Mesendoderm (in vitro differentiated cells): ENCODE measurements at regions not wholly inside any gene's neighbourhood (a gene's known extent, or its start where the extent isn't known, plus 50 kb on each side); places are given as distances from the start of the nearest gene placed in this dataset.

Experiments
- DNase-seq: peaks from one replicate; pipeline ENCODE4 v3.0.0; 2013
- H2AK5ac ChIP-seq: 2 replicates; pipeline ENCODE4 v1.6.1; 2013; ENCODE audit warnings: low read length, inconsistent platforms
- H2BK120ac ChIP-seq: 2 replicates; pipeline ENCODE4 v1.6.1; 2013; ENCODE audit warnings: low read depth, mild to moderate bottlenecking, low read length, moderate library complexity, mixed read lengths
- H2BK15ac ChIP-seq: replicated peaks from 2 replicates; pipeline ENCODE4 v1.6.1; 2013; ENCODE audit warnings: low read depth, mild to moderate bottlenecking, moderate library complexity
- H2BK5ac ChIP-seq: 2 replicates; pipeline ENCODE4 v1.6.1; 2013; ENCODE audit warnings: low read length, inconsistent platforms
- H3K18ac ChIP-seq: 2 replicates; pipeline ENCODE4 v1.6.1; 2013; ENCODE audit warnings: mild to moderate bottlenecking, low read length, mixed read lengths
- H3K23ac ChIP-seq: one replicate; pipeline ENCODE4 v1.6.1; 2013; ENCODE audit warnings: low read length
- H3K27ac ChIP-seq: 2 replicates; pipeline ENCODE4 v1.5.1; 2013; ENCODE audit warnings: low read depth, mild to moderate bottlenecking, inconsistent platforms, low read length, moderate library complexity
- H3K27me3 ChIP-seq: 2 replicates; pipeline ENCODE4 v1.6.1; 2013; ENCODE audit warnings: low read length, control low read depth, mild to moderate bottlenecking, inconsistent platforms; ENCODE audit not compliant: insufficient read depth, poor library complexity
- H3K36me3 ChIP-seq: 2 replicates; pipeline ENCODE4 v1.6.1; 2013; ENCODE audit warnings: low read length, inconsistent platforms; ENCODE audit not compliant: control insufficient read depth, insufficient read depth
- H3K4ac ChIP-seq: one replicate; pipeline ENCODE4 v1.6.1; 2013; ENCODE audit warnings: low read depth, mild to moderate bottlenecking, low read length, moderate library complexity
- H3K4me1 ChIP-seq: 2 replicates; pipeline ENCODE4 v1.6.1; 2013; ENCODE audit warnings: low read depth, low read length, inconsistent platforms; ENCODE audit not compliant: control insufficient read depth
- H3K4me2 ChIP-seq: 2 replicates; pipeline ENCODE4 v1.6.1; 2013; ENCODE audit warnings: low read length
- H3K4me3 ChIP-seq: 2 replicates; pipeline ENCODE4 v1.5.1; 2013; ENCODE audit warnings: mild to moderate bottlenecking, low read length
- H3K56ac ChIP-seq: one replicate; pipeline ENCODE4 v1.6.1; 2013; ENCODE audit warnings: low read length
- H3K79me1 ChIP-seq: 2 replicates; pipeline ENCODE4 v1.6.1; 2013; ENCODE audit warnings: low read length, inconsistent platforms
- H3K79me2 ChIP-seq: 2 replicates; pipeline ENCODE4 v1.6.1; 2013; ENCODE audit warnings: mild to moderate bottlenecking, low read length; ENCODE audit not compliant: control insufficient read depth, insufficient read depth
- H3K9ac ChIP-seq: 2 replicates; pipeline ENCODE4 v1.6.1; 2013; ENCODE audit warnings: low read length, inconsistent platforms
- H4K5ac ChIP-seq: one replicate; pipeline ENCODE4 v1.6.1; 2013; ENCODE audit warnings: low read length
- H4K8ac ChIP-seq: one replicate; pipeline ENCODE4 v1.6.1; 2013; ENCODE audit warnings: low read depth, mild to moderate bottlenecking, control low read depth, low read length, moderate library complexity
- WGBS: extraction: QIAGEN DNeasy Blood & Tissue Kit; methylation state at CpG from one replicate; pipeline ENCODE4 v1.1.7; 2013; ENCODE audit warnings: low lambda C conversion rate, missing lambda C conversion rate; ENCODE audit not compliant: insufficient coverage; ENCODE audit errors: extremely low coverage; 5-methylcytosine and 5-hydroxymethylcytosine counted together

GRCh38 chr5:73378070-73378469, 70.5 kb downstream of the FOXD1 start:
- H3K79me2 ChIP-seq = no peaks in the 10 kb centered on the region
- no peak overlapping the region for H4K8ac ChIP-seq
- H3K4ac ChIP-seq = no peak overlapping the region
- WGBS = no CpG with 5 or more reads among the region's 5 CpGs
- H3K4me2 ChIP-seq = no peak overlapping the region
- no peak overlapping the region for H2BK15ac ChIP-seq
- H2AK5ac ChIP-seq = no peak overlapping the region
- no peaks in the 10 kb centered on the region for H3K36me3 ChIP-seq
- no peak for DNase-seq
- no peak overlapping the region for H2BK120ac ChIP-seq
- no peak overlapping the region for H3K18ac ChIP-seq
- no peak overlapping the region for H3K4me3 ChIP-seq
- no peaks in the 10 kb centered on the region for H3K4me1 ChIP-seq
- no peak overlapping the region for H3K27ac ChIP-seq
- no peak overlapping the region for H2BK5ac ChIP-seq
- no peak overlapping the region for H4K5ac ChIP-seq
- H3K23ac ChIP-seq = no peak overlapping the region
- H3K56ac ChIP-seq = no peak overlapping the region
- H3K9ac ChIP-seq = no peak overlapping the region
- no peaks in the 10 kb centered on the region for H3K79me1 ChIP-seq
- peaks cover 25% of the 10 kb centered on the region for H3K27me3 ChIP-seq

GRCh38 chr5:73376618-73377170, 71.9 kb downstream of the FOXD1 start:
- no peak overlapping the region for H3K9ac ChIP-seq
- H3K56ac ChIP-seq = no peak overlapping the region
- H3K36me3 ChIP-seq = no peaks in the 10 kb centered on the region
- H2BK120ac ChIP-seq = no peak overlapping the region
- no peak overlapping the region for H4K8ac ChIP-seq
- no peak for DNase-seq
- peaks cover 19% of the 10 kb centered on the region for H3K27me3 ChIP-seq
- no peaks in the 10 kb centered on the region for H3K79me1 ChIP-seq
- H2BK15ac ChIP-seq = no peak overlapping the region
- H3K4me1 ChIP-seq = no peaks in the 10 kb centered on the region
- no peak overlapping the region for H3K27ac ChIP-seq
- no peak overlapping the region for H3K23ac ChIP-seq
- no peak overlapping the region for H4K5ac ChIP-seq
- H2BK5ac ChIP-seq = no peak overlapping the region
- no peak overlapping the region for H3K4me3 ChIP-seq
- H3K18ac ChIP-seq = no peak overlapping the region
- whole genome bisulfite sequencing = no CpG with 5 or more reads among the region's 3 CpGs
- no peak overlapping the region for H3K4ac ChIP-seq
- no peaks in the 10 kb centered on the region for H3K79me2 ChIP-seq
- H3K4me2 ChIP-seq = no peak overlapping the region
- no peak overlapping the region for H2AK5ac ChIP-seq

GRCh38 chr5:73375949-73376348, 72.6 kb downstream of the FOXD1 start:
- no peak overlapping the region for H3K4me3 ChIP-seq
- peaks cover 17% of the 10 kb centered on the region for H3K27me3 ChIP-seq
- H2AK5ac ChIP-seq = no peak overlapping the region
- no peak overlapping the region for H2BK15ac ChIP-seq
- no peak overlapping the region for H3K4me2 ChIP-seq
- no peaks in the 10 kb centered on the region for H3K36me3 ChIP-seq
- H3K4ac ChIP-seq = no peak overlapping the region
- no peaks in the 10 kb centered on the region for H3K79me1 ChIP-seq
- no peak overlapping the region for H2BK120ac ChIP-seq
- no peak overlapping the region for H3K23ac ChIP-seq
- no peak overlapping the region for H3K9ac ChIP-seq
- H4K5ac ChIP-seq = no peak overlapping the region
- no peak overlapping the region for H3K56ac ChIP-seq
- WGBS = no CpG with 5 or more reads among the region's 2 CpGs
- H2BK5ac ChIP-seq = no peak overlapping the region
- no peak overlapping the region for H4K8ac ChIP-seq
- H3K18ac ChIP-seq = no peak overlapping the region
- no peaks in the 10 kb centered on the region for H3K79me2 ChIP-seq
- no peaks in the 10 kb centered on the region for H3K4me1 ChIP-seq
- no peak for DNase-seq
- H3K27ac ChIP-seq = no peak overlapping the region

- H3K4me1 ChIP-seq = peaks cover 2% of the 10 kb centered on the region
- no peak overlapping the region for H3K4me3 ChIP-seq
- H2BK15ac ChIP-seq = no peak overlapping the region
- no peak overlapping the region for H4K8ac ChIP-seq
- DNase-seq = no peak
- no peak overlapping the region for H2BK120ac ChIP-seq
- no peak overlapping the region for H2AK5ac ChIP-seq
- no peaks in the 10 kb centered on the region for H3K36me3 ChIP-seq
- H2BK5ac ChIP-seq = no peak overlapping the region
- no peak overlapping the region for H3K4me2 ChIP-seq
- H3K4ac ChIP-seq = no peak overlapping the region
- peaks cover 9% of the 10 kb centered on the region for H3K27me3 ChIP-seq
- H3K79me1 ChIP-seq = no peaks in the 10 kb centered on the region
- no peak overlapping the region for H3K56ac ChIP-seq
- no peaks in the 10 kb centered on the region for H3K79me2 ChIP-seq
- no peak overlapping the region for H4K5ac ChIP-seq
- no peak overlapping the region for H3K9ac ChIP-seq
- no peak overlapping the region for H3K18ac ChIP-seq
- no peak overlapping the region for H3K27ac ChIP-seq
- no peak overlapping the region for H3K23ac ChIP-seq
- WGBS = no CpG with 5 or more reads among the region's 2 CpGs
Observed at GRCh38 chr5:73375191-73375545, 73.4 kb downstream of the FOXD1 start.

GRCh38 chr5:73374520-73375190, 73.9 kb downstream of the FOXD1 start:
- no peak for DNase-seq
- Histone ChIP-seq H3K27ac (no peak overlapping the region), H3K9ac (no peak overlapping the region), H3K27me3 (peaks cover 5% of the 10 kb centered on the region), H2BK120ac (no peak overlapping the region), H3K4me3 (no peak overlapping the region), H3K56ac (no peak overlapping the region), H4K5ac (no peak overlapping the region), H2BK15ac (no peak overlapping the region), H4K8ac (no peak overlapping the region), H3K18ac (no peak overlapping the region), H3K36me3 (no peaks in the 10 kb centered on the region), H3K79me2 (no peaks in the 10 kb centered on the region), H3K4ac (no peak overlapping the region), H2BK5ac (no peak overlapping the region), H3K79me1 (no peaks in the 10 kb centered on the region), H3K4me1 (peaks cover 6% of the 10 kb centered on the region), H3K4me2 (no peak overlapping the region), H2AK5ac (no peak overlapping the region), H3K23ac (no peak overlapping the region)
- WGBS = no CpG with 5 or more reads among the region's 7 CpGs
